K562 (cell line): ENCODE measurements at regions not wholly inside any gene's neighbourhood (a gene's known extent, or its start where the extent isn't known, plus 50 kb on each side); places are given as distances from the start of the nearest gene placed in this dataset.

Experiments used
- CBX2 ChIP-seq: fragments of 200-600 bp; sonication (generic); IDR thresholded peaks from one replicate; pipeline ENCODE4 v1.6.1; 2012; ENCODE audit warnings: mild to moderate bottlenecking, low read length, inconsistent platforms; ENCODE audit not compliant: insufficient read depth, poor library complexity, severe bottlenecking
- FOSL1 ChIP-seq: fragments of 200-800 bp; sonication (Bioruptor generic); conservative IDR thresholded peaks from 2 replicates; pipeline ENCODE4 v1.6.1; 2016; ENCODE audit warnings: missing genetic modification characterization, missing compliant biosample characterization
- MAX ChIP-seq: sonication (generic); formaldehyde crosslinking; IDR thresholded peaks from 2 replicates; pipeline ENCODE4 v1.9.0; 2022; ENCODE audit warnings: mild to moderate bottlenecking, missing genetic modification reagents
- ZKSCAN3 ChIP-seq: fragments of 250-450 bp; sonication (Bioruptor Pico); IDR thresholded peaks from 2 replicates; pipeline ENCODE4 v1.4.0; 2020
- ZNF324 ChIP-seq: fragments of 250-450 bp; sonication (Bioruptor Pico); IDR thresholded peaks from 2 replicates; pipeline ENCODE4 v1.4.0; 2020; ENCODE audit warnings: mild to moderate bottlenecking
- TF ChIP-seq, protein P1 (sequence below), 3 experiments: IDR thresholded peaks in 2 of 3; conservative IDR thresholded peaks in 1 of 3; 2 replicates each; pipeline ENCODE4 v1.5.1; 2011 to 2012; ENCODE audit warnings: low read length in 3 of 3, mild to moderate bottlenecking in 3 of 3, control low read depth in 2 of 3, improper control_type of control experiment in 1 of 3, inconsistent platforms in 1 of 3, low read depth in 1 of 3, mixed read lengths in 1 of 3, moderate library complexity in 1 of 3; ENCODE audit not compliant: insufficient read depth in 2 of 3

DNA sequence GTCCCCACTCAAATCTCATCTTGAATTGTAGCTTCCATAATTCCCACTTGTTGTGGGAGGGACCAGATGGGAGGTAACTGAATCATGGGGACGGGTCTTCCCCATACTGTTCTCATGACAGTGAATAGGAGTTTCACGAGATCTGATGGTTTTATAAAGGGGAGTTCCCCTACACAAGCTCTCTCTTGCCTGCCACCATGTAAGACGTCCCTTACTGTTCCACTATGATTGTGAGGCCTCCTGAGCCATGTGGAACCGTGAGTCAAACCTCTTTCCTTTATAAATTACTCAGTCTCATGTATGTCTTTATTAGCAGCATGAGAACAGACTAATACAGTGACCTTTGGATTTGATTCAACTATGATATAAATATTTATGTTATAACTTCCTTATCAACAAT, 78.0 kb downstream of the CYRIA start:
- TF ChIP-seq ZKSCAN3 (CRISPR knock-in tag) (no peak), FOSL1 (tag) (no peak), MAX (CRISPR knock-in tag) (no peak), CBX2 (no peak), ZNF324 (CRISPR knock-in tag) (no peak)
- TF ChIP-seq, protein P1, sequence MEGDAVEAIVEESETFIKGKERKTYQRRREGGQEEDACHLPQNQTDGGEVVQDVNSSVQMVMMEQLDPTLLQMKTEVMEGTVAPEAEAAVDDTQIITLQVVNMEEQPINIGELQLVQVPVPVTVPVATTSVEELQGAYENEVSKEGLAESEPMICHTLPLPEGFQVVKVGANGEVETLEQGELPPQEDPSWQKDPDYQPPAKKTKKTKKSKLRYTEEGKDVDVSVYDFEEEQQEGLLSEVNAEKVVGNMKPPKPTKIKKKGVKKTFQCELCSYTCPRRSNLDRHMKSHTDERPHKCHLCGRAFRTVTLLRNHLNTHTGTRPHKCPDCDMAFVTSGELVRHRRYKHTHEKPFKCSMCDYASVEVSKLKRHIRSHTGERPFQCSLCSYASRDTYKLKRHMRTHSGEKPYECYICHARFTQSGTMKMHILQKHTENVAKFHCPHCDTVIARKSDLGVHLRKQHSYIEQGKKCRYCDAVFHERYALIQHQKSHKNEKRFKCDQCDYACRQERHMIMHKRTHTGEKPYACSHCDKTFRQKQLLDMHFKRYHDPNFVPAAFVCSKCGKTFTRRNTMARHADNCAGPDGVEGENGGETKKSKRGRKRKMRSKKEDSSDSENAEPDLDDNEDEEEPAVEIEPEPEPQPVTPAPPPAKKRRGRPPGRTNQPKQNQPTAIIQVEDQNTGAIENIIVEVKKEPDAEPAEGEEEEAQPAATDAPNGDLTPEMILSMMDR (IDR thresholded peaks at IDR 0.05 in 2 of 3, conservative IDR thresholded peaks at IDR 0.05 in 1 of 3; ENCODE audit: insufficient read depth in 2 of 3, low read depth in 1 of 3, low read length in 3 of 3), result no peak
